Ishikawa (cell line): ENCODE measurements at regions not wholly inside any gene's neighbourhood (a gene's known extent, or its start where the extent isn't known, plus 50 kb on each side); places are given as distances from the start of the nearest gene placed in this dataset.

Source experiments
- CREB1 ChIP-seq: IDR thresholded peaks from 2 replicates; pipeline ENCODE4 v1.6.1; 2012; ENCODE audit warnings: low read depth
- EP300 ChIP-seq: IDR thresholded peaks from 2 replicates; pipeline ENCODE4 v1.6.1; 2012; ENCODE audit warnings: borderline replicate concordance
- NFIC ChIP-seq: IDR thresholded peaks from 2 replicates; pipeline ENCODE4 v1.6.1; 2012
- RAD21 ChIP-seq: IDR thresholded peaks from 2 replicates; pipeline ENCODE4 v1.6.1; 2012; ENCODE audit warnings: low read depth
- TAF1 ChIP-seq: IDR thresholded peaks from 2 replicates; pipeline ENCODE4 v1.6.1; 2012; ENCODE audit warnings: low read depth, mild to moderate bottlenecking
- TEAD4 ChIP-seq: IDR thresholded peaks from 2 replicates; pipeline ENCODE4 v1.6.1; 2012
- YY1 ChIP-seq: IDR thresholded peaks from 2 replicates; pipeline ENCODE4 v1.6.1; 2012; ENCODE audit warnings: low read depth
- TF ChIP-seq, protein P1 (sequence below): IDR thresholded peaks from 2 replicates; pipeline ENCODE4 v1.6.1; 2012; ENCODE audit warnings: low read depth, mild to moderate bottlenecking
- TF ChIP-seq, protein P2 (sequence below): IDR thresholded peaks from 2 replicates; pipeline ENCODE4 v1.6.1; 2012
- TF ChIP-seq, protein P3 (sequence below): IDR thresholded peaks from 2 replicates; pipeline ENCODE4 v1.6.1; 2012

DNA sequence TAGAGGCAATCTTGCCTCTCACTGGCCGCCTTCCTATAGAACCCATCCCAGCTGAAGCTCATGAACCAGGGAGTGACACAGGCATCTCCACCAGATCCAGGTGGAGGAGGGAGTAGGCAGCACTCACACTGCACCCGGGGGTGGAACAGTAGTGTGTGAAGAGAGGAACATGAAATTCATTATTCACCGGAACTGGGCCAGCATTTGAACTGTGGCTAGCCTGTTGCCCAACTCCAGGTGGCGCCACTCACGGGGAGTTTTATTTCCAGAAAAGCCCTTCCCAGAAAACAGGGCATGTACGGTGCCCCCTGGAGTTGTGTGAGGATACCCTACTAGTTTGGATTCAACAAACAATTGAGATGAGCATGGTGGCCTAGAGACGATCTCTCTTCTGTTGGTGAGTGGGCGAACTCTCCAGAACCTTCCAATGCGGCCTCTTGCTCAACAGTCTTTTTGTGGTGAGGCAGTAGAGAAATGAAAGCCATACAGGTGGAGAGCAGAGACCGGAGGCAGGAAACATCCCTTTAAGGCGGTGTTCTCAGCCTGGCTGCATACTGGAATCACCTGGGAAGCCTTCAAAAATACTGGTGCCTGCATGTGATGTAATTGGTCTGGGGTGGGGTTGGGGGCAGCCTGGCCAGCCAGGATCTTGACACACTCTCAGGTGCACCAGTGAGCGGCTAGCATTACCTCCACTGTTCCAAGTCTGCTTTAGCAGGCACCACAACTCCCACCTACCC is 73.5 kb upstream of the NEDD4L start:
- TF ChIP-seq TAF1 (no peak), NFIC (no peak), TEAD4 (no peak), RAD21 (peak; percentile 45), YY1 (no peak), CREB1 (no peak), EP300 (no peak)
- TF ChIP-seq, protein P1, sequence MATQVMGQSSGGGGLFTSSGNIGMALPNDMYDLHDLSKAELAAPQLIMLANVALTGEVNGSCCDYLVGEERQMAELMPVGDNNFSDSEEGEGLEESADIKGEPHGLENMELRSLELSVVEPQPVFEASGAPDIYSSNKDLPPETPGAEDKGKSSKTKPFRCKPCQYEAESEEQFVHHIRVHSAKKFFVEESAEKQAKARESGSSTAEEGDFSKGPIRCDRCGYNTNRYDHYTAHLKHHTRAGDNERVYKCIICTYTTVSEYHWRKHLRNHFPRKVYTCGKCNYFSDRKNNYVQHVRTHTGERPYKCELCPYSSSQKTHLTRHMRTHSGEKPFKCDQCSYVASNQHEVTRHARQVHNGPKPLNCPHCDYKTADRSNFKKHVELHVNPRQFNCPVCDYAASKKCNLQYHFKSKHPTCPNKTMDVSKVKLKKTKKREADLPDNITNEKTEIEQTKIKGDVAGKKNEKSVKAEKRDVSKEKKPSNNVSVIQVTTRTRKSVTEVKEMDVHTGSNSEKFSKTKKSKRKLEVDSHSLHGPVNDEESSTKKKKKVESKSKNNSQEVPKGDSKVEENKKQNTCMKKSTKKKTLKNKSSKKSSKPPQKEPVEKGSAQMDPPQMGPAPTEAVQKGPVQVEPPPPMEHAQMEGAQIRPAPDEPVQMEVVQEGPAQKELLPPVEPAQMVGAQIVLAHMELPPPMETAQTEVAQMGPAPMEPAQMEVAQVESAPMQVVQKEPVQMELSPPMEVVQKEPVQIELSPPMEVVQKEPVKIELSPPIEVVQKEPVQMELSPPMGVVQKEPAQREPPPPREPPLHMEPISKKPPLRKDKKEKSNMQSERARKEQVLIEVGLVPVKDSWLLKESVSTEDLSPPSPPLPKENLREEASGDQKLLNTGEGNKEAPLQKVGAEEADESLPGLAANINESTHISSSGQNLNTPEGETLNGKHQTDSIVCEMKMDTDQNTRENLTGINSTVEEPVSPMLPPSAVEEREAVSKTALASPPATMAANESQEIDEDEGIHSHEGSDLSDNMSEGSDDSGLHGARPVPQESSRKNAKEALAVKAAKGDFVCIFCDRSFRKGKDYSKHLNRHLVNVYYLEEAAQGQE: no peak
- TF ChIP-seq, protein P2, sequence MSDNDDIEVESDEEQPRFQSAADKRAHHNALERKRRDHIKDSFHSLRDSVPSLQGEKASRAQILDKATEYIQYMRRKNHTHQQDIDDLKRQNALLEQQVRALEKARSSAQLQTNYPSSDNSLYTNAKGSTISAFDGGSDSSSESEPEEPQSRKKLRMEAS: no peak
- TF ChIP-seq, protein P3, sequence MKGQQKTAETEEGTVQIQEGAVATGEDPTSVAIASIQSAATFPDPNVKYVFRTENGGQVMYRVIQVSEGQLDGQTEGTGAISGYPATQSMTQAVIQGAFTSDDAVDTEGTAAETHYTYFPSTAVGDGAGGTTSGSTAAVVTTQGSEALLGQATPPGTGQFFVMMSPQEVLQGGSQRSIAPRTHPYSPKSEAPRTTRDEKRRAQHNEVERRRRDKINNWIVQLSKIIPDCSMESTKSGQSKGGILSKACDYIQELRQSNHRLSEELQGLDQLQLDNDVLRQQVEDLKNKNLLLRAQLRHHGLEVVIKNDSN: no peak
